Muscle layer of colon (tissue), 2 donors: ENCODE measurements at regions not wholly inside any gene's neighbourhood (a gene's known extent, or its start where the extent isn't known, plus 50 kb on each side); places are given as distances from the start of the nearest gene placed in this dataset.

Source experiments
- H3K27ac ChIP-seq: one replicate; pipeline ENCODE4 v1.7.0; 2013; ENCODE audit warnings: low read depth, mild to moderate bottlenecking, low read length, moderate library complexity
- H3K27me3 ChIP-seq, 2 donors: one replicate each; pipeline ENCODE4 v1.7.0; 2013; ENCODE audit warnings: low read length in 2 of 2, mild to moderate bottlenecking in 2 of 2; ENCODE audit not compliant: insufficient read depth in 2 of 2, control insufficient read depth in 1 of 2
- H3K36me3 ChIP-seq: one replicate; pipeline ENCODE4 v1.7.0; 2013; ENCODE audit warnings: mild to moderate bottlenecking, low read length; ENCODE audit not compliant: insufficient read depth
- H3K4me1 ChIP-seq: one replicate; pipeline ENCODE4 v1.7.0; 2013; ENCODE audit warnings: mild to moderate bottlenecking, low read length; ENCODE audit not compliant: insufficient read depth
- H3K4me3 ChIP-seq, 2 donors: one replicate each; pipeline ENCODE4 v1.7.0; 2013; ENCODE audit warnings: low read length in 2 of 2, low read depth in 1 of 2, mild to moderate bottlenecking in 1 of 2, moderate library complexity in 1 of 2
- H3K9ac ChIP-seq: one replicate; pipeline ENCODE4 v1.7.0; 2013; ENCODE audit warnings: low read length
- H3K9me3 ChIP-seq: one replicate; pipeline ENCODE4 v1.7.0; 2013; ENCODE audit warnings: mild to moderate bottlenecking, low read length
- donor health status: abdominal sarcoma.
- donor health status: Adenocarcinoma of cecum.

- Histone ChIP-seq H3K4me3 (no peak overlapping the region), H3K9me3 (no peaks in the 10 kb centered on the region), H3K9ac (no peak overlapping the region), H3K27ac (no peak overlapping the region), H3K4me1 (no peaks in the 10 kb centered on the region), H3K27me3 (no peaks in the 10 kb centered on the region), H3K36me3 (no peaks in the 10 kb centered on the region)
Observed at GRCh38 chr1:95325349-95325748, 91.3 kb downstream of the RWDD3 start.

- H3K27ac ChIP-seq, result no peak overlapping the region
- no peaks in the 10 kb centered on the region for H3K27me3 ChIP-seq
- no peaks in the 10 kb centered on the region for H3K9me3 ChIP-seq
- no peak overlapping the region for H3K9ac ChIP-seq
- no peaks in the 10 kb centered on the region for H3K36me3 ChIP-seq
- H3K4me3 ChIP-seq, result no peak overlapping the region
- H3K4me1 ChIP-seq, result no peaks in the 10 kb centered on the region
Observed at GRCh38 chr1:95326023-95326422, 92.0 kb downstream of the RWDD3 start.

- no peak overlapping the region for H3K9ac ChIP-seq
- no peak overlapping the region for H3K27ac ChIP-seq
Observed at GRCh38 chr1:95332754-95333153, 98.7 kb downstream of the RWDD3 start.

GRCh38 chr1:95339377-95339776 lies 105.4 kb downstream of the RWDD3 start:
- Histone ChIP-seq H3K27ac (no peak overlapping the region), H3K4me1 (no peaks in the 10 kb centered on the region), H3K27me3 (no peaks in the 10 kb centered on the region), H3K4me3 (no peak overlapping the region), H3K36me3 (no peaks in the 10 kb centered on the region), H3K9me3 (no peaks in the 10 kb centered on the region), H3K9ac (no peak overlapping the region)

More at GRCh38 chr1:95332754-95333153, 98.7 kb downstream of the RWDD3 start:
- Histone ChIP-seq H3K4me1 (no peaks in the 10 kb centered on the region), H3K27me3 (no peaks in the 10 kb centered on the region), H3K36me3 (no peaks in the 10 kb centered on the region), H3K9me3 (no peaks in the 10 kb centered on the region), H3K4me3 (no peak overlapping the region)

- Histone ChIP-seq H3K9me3 (no peaks in the 10 kb centered on the region), H3K36me3 (no peaks in the 10 kb centered on the region), H3K27ac (no peak overlapping the region), H3K4me1 (no peaks in the 10 kb centered on the region), H3K9ac (no peak overlapping the region), H3K4me3 (no peak overlapping the region), H3K27me3 (no peaks in the 10 kb centered on the region)
Observed at GRCh38 chr1:95340061-95340460, 106.1 kb downstream of the RWDD3 start.

- Histone ChIP-seq H3K4me3 (no peak overlapping the region), H3K36me3 (no peaks in the 10 kb centered on the region), H3K27ac (no peak overlapping the region), H3K4me1 (no peaks in the 10 kb centered on the region), H3K9me3 (no peaks in the 10 kb centered on the region), H3K9ac (no peak overlapping the region), H3K27me3 (no peaks in the 10 kb centered on the region)
Observed at GRCh38 chr1:95352767-95353166, 118.8 kb downstream of the RWDD3 start.

- Histone ChIP-seq H3K27ac (no peak overlapping the region), H3K9ac (no peak overlapping the region), H3K9me3 (no peaks in the 10 kb centered on the region), H3K4me3 (no peak overlapping the region), H3K27me3 (no peaks in the 10 kb centered on the region), H3K4me1 (no peaks in the 10 kb centered on the region), H3K36me3 (no peaks in the 10 kb centered on the region)
Observed at GRCh38 chr1:95353194-95353593, 119.2 kb downstream of the RWDD3 start.

- H3K36me3 ChIP-seq, result no peaks in the 10 kb centered on the region
- no peaks in the 10 kb centered on the region for H3K9me3 ChIP-seq
- no peak overlapping the region for H3K9ac ChIP-seq
- H3K27me3 ChIP-seq, result no peaks in the 10 kb centered on the region
- H3K4me1 ChIP-seq, result no peaks in the 10 kb centered on the region
- no peak overlapping the region for H3K27ac ChIP-seq
- H3K4me3 ChIP-seq, result no peak overlapping the region
Observed at GRCh38 chr1:95364546-95364945, 130.5 kb downstream of the RWDD3 start.

- H3K36me3 ChIP-seq, result no peaks in the 10 kb centered on the region
- no peak overlapping the region for H3K4me3 ChIP-seq
- H3K9me3 ChIP-seq, result no peaks in the 10 kb centered on the region
- no peaks in the 10 kb centered on the region for H3K27me3 ChIP-seq
- H3K9ac ChIP-seq, result no peak overlapping the region
- H3K4me1 ChIP-seq, result no peaks in the 10 kb centered on the region
- no peak overlapping the region for H3K27ac ChIP-seq
Observed at GRCh38 chr1:95366498-95366897, 132.5 kb downstream of the RWDD3 start.

GRCh38 chr1:95368178-95368577 lies 134.2 kb downstream of the RWDD3 start:
- no peaks in the 10 kb centered on the region for H3K4me1 ChIP-seq
- H3K4me3 ChIP-seq, result no peak overlapping the region
- H3K27ac ChIP-seq, result no peak overlapping the region
- no peaks in the 10 kb centered on the region for H3K9me3 ChIP-seq
- no peaks in the 10 kb centered on the region for H3K27me3 ChIP-seq
- no peak overlapping the region for H3K9ac ChIP-seq
- H3K36me3 ChIP-seq, result no peaks in the 10 kb centered on the region

GRCh38 chr1:95369985-95370690 lies 136.1 kb downstream of the RWDD3 start:
- no peaks in the 10 kb centered on the region for H3K9me3 ChIP-seq
- no peaks in the 10 kb centered on the region for H3K4me1 ChIP-seq
- no peaks in the 10 kb centered on the region for H3K36me3 ChIP-seq
- no peak overlapping the region for H3K9ac ChIP-seq
- H3K27me3 ChIP-seq, result no peaks in the 10 kb centered on the region
- no peak overlapping the region for H3K27ac ChIP-seq
- H3K4me3 ChIP-seq, result no peak overlapping the region
